OCI-LY7 (cell line): ENCODE measurements at regions not wholly inside any gene's neighbourhood (a gene's known extent, or its start where the extent isn't known, plus 50 kb on each side); places are given as distances from the start of the nearest gene placed in this dataset.

Source experiments
- EZH2phosphoT487 ChIP-seq: fragments of 200-600 bp; sonication (generic); IDR thresholded peaks from 2 replicates; pipeline ENCODE4 v1.6.1; 2018; ENCODE audit warnings: low read depth, borderline replicate concordance, mild to moderate bottlenecking, mixed run types, antibody characterized with exemption, low read length, moderate library complexity, mixed read lengths
- TF ChIP-seq, protein P1 (sequence below): fragments of 200-600 bp; sonication (generic); conservative IDR thresholded peaks from 2 replicates; pipeline ENCODE4 v1.5.1; 2014; ENCODE audit warnings: mild to moderate bottlenecking, antibody characterized with exemption, low read length, moderate library complexity, mixed read lengths

DNA sequence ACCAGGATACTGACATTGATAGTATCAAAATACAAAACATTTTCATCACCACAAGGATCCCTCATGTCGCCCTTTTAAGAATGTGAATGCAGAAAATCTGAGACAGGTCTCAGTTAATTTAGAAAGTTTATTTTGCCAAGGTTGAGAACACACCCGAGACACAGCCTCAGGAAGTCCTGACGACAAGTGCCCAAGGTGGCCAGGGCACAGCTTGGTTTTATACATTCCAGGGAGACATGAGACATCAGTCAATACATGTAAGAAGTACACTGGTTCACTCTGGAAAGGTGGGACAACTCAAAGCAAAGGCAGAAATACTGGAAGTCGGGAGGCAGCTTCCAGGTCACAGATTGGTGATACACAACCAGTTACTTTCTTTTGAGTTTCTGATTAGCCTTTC is 235.2 kb upstream of the KRR1 start:
- no peak for TF ChIP-seq EZH2phosphoT487
- TF ChIP-seq, protein P1, sequence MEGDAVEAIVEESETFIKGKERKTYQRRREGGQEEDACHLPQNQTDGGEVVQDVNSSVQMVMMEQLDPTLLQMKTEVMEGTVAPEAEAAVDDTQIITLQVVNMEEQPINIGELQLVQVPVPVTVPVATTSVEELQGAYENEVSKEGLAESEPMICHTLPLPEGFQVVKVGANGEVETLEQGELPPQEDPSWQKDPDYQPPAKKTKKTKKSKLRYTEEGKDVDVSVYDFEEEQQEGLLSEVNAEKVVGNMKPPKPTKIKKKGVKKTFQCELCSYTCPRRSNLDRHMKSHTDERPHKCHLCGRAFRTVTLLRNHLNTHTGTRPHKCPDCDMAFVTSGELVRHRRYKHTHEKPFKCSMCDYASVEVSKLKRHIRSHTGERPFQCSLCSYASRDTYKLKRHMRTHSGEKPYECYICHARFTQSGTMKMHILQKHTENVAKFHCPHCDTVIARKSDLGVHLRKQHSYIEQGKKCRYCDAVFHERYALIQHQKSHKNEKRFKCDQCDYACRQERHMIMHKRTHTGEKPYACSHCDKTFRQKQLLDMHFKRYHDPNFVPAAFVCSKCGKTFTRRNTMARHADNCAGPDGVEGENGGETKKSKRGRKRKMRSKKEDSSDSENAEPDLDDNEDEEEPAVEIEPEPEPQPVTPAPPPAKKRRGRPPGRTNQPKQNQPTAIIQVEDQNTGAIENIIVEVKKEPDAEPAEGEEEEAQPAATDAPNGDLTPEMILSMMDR, result no peak
